H1 (cell line): ENCODE measurements at regions not wholly inside any gene's neighbourhood (a gene's known extent, or its start where the extent isn't known, plus 50 kb on each side); places are given as distances from the start of the nearest gene placed in this dataset.

Experiments
- EGR1 ChIP-seq: IDR thresholded peaks from 2 replicates; pipeline ENCODE4 v1.6.1; 2011; ENCODE audit warnings: low read depth, low read length, borderline replicate concordance
- EP300 ChIP-seq, 2 experiments: IDR thresholded peaks; 1 replicate in 1 of 2; 2 replicates in 1 of 2; pipeline ENCODE4 v1.6.1; 2011 to 2012; ENCODE audit warnings: low read depth in 2 of 2, low read length in 2 of 2, mild to moderate bottlenecking in 2 of 2, borderline replicate concordance in 1 of 2, inconsistent platforms in 1 of 2, moderate library complexity in 1 of 2
- EZH2 ChIP-seq: fragments of 200-600 bp; sonication (generic); IDR thresholded peaks from 2 replicates; pipeline ENCODE4 v1.7.1; 2012; ENCODE audit warnings: low read depth, mild to moderate bottlenecking, moderate library complexity, low read length, inconsistent platforms; ENCODE audit not compliant: severe bottlenecking
- KDM1A ChIP-seq: fragments of 200-600, 300-600 bp; sonication (generic); IDR thresholded peaks from 2 replicates; pipeline ENCODE4 v1.7.1; 2016; ENCODE audit warnings: mild to moderate bottlenecking, low read length, borderline replicate concordance
- POLR2AphosphoS5 ChIP-seq: IDR thresholded peaks from 2 replicates; pipeline ENCODE4 v1.6.1; 2011; ENCODE audit warnings: low read depth, low read length
- RAD21 ChIP-seq, 2 experiments: IDR thresholded peaks in 1 of 2; conservative IDR thresholded peaks in 1 of 2; 2 replicates each; pipeline ENCODE4 v1.6.1; 2011; ENCODE audit warnings: low read depth in 2 of 2, low read length in 2 of 2, improper control_type of control experiment in 1 of 2, inconsistent platforms in 1 of 2, mild to moderate bottlenecking in 1 of 2, moderate library complexity in 1 of 2
- RBBP5 ChIP-seq: IDR thresholded peaks from 2 replicates; pipeline ENCODE4 v1.7.1; 2012; ENCODE audit warnings: low read depth, mild to moderate bottlenecking, inconsistent platforms, low read length, moderate library complexity, borderline replicate concordance
- RXRA ChIP-seq: IDR thresholded peaks from 2 replicates; pipeline ENCODE4 v1.6.1; 2011; ENCODE audit warnings: low read depth, mild to moderate bottlenecking, low read length, moderate library complexity; ENCODE audit not compliant: insufficient read depth
- SP1 ChIP-seq: IDR thresholded peaks from 2 replicates; pipeline ENCODE4 v1.6.1; 2011; ENCODE audit warnings: low read depth, low read length
- ZNF274 ChIP-seq: IDR thresholded peaks from 2 replicates; pipeline ENCODE4 v1.7.0; 2012; ENCODE audit warnings: low read length, borderline replicate concordance; ENCODE audit errors: extremely low read depth
- TF ChIP-seq, protein P1 (sequence below), 3 experiments: IDR thresholded peaks; 1 replicate in 2 of 3; 2 replicates in 1 of 3; pipeline versions ENCODE4 v1.5.1 to v1.6.1; 2011; ENCODE audit warnings: low read length in 3 of 3, mild to moderate bottlenecking in 3 of 3, inconsistent platforms in 2 of 3, low read depth in 1 of 3, moderate library complexity in 1 of 3; ENCODE audit not compliant: insufficient read depth in 1 of 3; ENCODE audit errors: control extremely low read depth in 1 of 3
- TF ChIP-seq, protein P2 (sequence below): IDR thresholded peaks from 2 replicates; pipeline ENCODE4 v1.6.1; 2011; ENCODE audit warnings: low read depth, mild to moderate bottlenecking, low read length; ENCODE audit not compliant: insufficient read depth

DNA sequence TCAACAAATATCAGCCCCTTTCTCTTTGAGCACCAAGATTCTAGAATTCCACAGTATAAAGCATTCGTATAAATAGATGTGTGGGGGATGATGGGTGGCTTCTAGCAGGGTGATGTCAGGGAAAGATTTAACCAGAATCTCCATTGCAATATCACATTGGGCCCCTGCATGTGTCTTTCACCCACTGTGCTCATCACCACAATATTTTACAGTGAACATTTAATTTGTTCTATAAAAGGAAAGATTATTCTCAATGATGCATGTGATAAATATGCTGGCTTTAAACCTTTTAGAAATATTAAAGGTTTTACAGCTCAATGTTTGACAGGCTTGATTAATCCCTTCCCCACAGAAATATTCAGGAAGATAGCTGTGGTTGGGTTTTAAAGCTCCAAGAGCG, 457.8 kb upstream of the DAB1 start:
- TF ChIP-seq, protein P1, sequence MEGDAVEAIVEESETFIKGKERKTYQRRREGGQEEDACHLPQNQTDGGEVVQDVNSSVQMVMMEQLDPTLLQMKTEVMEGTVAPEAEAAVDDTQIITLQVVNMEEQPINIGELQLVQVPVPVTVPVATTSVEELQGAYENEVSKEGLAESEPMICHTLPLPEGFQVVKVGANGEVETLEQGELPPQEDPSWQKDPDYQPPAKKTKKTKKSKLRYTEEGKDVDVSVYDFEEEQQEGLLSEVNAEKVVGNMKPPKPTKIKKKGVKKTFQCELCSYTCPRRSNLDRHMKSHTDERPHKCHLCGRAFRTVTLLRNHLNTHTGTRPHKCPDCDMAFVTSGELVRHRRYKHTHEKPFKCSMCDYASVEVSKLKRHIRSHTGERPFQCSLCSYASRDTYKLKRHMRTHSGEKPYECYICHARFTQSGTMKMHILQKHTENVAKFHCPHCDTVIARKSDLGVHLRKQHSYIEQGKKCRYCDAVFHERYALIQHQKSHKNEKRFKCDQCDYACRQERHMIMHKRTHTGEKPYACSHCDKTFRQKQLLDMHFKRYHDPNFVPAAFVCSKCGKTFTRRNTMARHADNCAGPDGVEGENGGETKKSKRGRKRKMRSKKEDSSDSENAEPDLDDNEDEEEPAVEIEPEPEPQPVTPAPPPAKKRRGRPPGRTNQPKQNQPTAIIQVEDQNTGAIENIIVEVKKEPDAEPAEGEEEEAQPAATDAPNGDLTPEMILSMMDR (IDR thresholded peaks at IDR 0.05; ENCODE audit: control extremely low read depth in 1 of 3, insufficient read depth in 1 of 3, low read depth in 1 of 3, low read length in 3 of 3): no peak
- no peak for TF ChIP-seq SP1
- TF ChIP-seq, protein P2, sequence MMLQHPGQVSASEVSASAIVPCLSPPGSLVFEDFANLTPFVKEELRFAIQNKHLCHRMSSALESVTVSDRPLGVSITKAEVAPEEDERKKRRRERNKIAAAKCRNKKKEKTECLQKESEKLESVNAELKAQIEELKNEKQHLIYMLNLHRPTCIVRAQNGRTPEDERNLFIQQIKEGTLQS: no peak
- TF ChIP-seq KDM1A: no peak
- TF ChIP-seq EZH2: no peak
- no peak for TF ChIP-seq EGR1
- no peak for TF ChIP-seq EP300 (IDR thresholded peaks at IDR 0.05; ENCODE audit: borderline replicate concordance in 1 of 2, low read depth in 2 of 2, low read length in 2 of 2)
- no peak for TF ChIP-seq POLR2AphosphoS5
- TF ChIP-seq RBBP5: no peak
- TF ChIP-seq RAD21 (IDR thresholded peaks at IDR 0.05 in 1 of 2, conservative IDR thresholded peaks at IDR 0.05 in 1 of 2; ENCODE audit: low read depth in 2 of 2, low read length in 2 of 2): no peak
- no peak for TF ChIP-seq ZNF274
- no peak for TF ChIP-seq RXRA
